ENCODE measurements at regions not wholly inside any gene's neighbourhood (a gene's known extent, or its start where the extent isn't known, plus 50 kb on each side); places are given as distances from the start of the nearest gene placed in this dataset.

- Histone ChIP-seq H3K36me3 (ENCODE audit: insufficient read depth, low read length) (no peaks in the 10 kb centered on the region), H3K27ac (ENCODE audit: low read depth, low read length) (no peak overlapping the region), H3K9ac (ENCODE audit: low read depth, low read length) (no peak overlapping the region), H3K9me3 (ENCODE audit: insufficient read depth, low read depth, low read length) (no peaks in the 10 kb centered on the region; the same call in 1 of the 2 replicates), H3K4me3 (ENCODE audit: low read length) (no peak overlapping the region), H3K4me1 (ENCODE audit: insufficient read depth, low read length) (no peaks in the 10 kb centered on the region), H3K27me3 (ENCODE audit: insufficient read depth, low read length) (no peaks in the 10 kb centered on the region)
- WGBS: 100% methylated on average over 1 of the region's 1 CpG
Observed at GRCh38 chr2:150653351-150653750, 165.9 kb upstream of the RND3 start.

GRCh38 chr2:150647943-150648342 lies 160.5 kb upstream of the RND3 start:
- 90% methylated on average over 5 of the region's 5 CpGs for WGBS
- Histone ChIP-seq H3K36me3 (ENCODE audit: insufficient read depth, low read length) (no peaks in the 10 kb centered on the region), H3K27ac (ENCODE audit: low read depth, low read length) (no peak overlapping the region)

DNA sequence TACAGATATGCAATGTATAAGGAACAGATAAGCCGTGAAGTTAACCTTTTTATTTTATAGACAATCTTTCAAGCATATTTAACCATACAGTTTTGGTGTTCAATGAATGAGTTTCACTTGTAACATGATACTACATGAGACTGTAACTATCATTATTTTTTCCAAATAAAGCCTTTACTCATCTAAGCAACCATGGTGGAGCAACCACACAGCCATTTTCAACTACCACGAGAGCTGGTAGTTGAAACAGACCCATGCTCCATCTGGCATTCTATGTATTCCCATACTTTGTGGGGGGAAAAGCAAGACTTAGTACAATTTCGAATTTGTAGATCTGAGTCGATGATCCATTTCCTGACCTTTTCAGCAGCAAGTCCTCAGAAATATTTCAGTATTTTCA lies 159.3 kb upstream of the RND3 start:
- Histone ChIP-seq H3K4me3 (ENCODE audit: low read length) (no peak overlapping the region), H3K9ac (ENCODE audit: low read depth, low read length) (no peak overlapping the region), H3K4me1 (ENCODE audit: insufficient read depth, low read length) (peaks cover 10% of the 10 kb centered on the region; the same call in 1 of the 2 replicates), H3K9me3 (ENCODE audit: insufficient read depth, low read depth, low read length) (no peaks in the 10 kb centered on the region), H3K36me3 (ENCODE audit: insufficient read depth, low read length) (no peaks in the 10 kb centered on the region), H3K27ac (ENCODE audit: low read depth, low read length) (no peak overlapping the region), H3K27me3 (ENCODE audit: insufficient read depth, low read length) (no peaks in the 10 kb centered on the region)
- WGBS: 93% methylated on average over 3 of the region's 4 CpGs

More at GRCh38 chr2:150647943-150648342, 160.5 kb upstream of the RND3 start:
- Histone ChIP-seq H3K9me3 (ENCODE audit: insufficient read depth, low read depth, low read length) (no peaks in the 10 kb centered on the region), H3K9ac (ENCODE audit: low read depth, low read length) (no peak overlapping the region), H3K4me1 (ENCODE audit: insufficient read depth, low read length) (peaks cover 10% of the 10 kb centered on the region; the same call in 1 of the 2 replicates), H3K27me3 (ENCODE audit: insufficient read depth, low read length) (no peaks in the 10 kb centered on the region), H3K4me3 (ENCODE audit: low read length) (no peak overlapping the region)

DNA sequence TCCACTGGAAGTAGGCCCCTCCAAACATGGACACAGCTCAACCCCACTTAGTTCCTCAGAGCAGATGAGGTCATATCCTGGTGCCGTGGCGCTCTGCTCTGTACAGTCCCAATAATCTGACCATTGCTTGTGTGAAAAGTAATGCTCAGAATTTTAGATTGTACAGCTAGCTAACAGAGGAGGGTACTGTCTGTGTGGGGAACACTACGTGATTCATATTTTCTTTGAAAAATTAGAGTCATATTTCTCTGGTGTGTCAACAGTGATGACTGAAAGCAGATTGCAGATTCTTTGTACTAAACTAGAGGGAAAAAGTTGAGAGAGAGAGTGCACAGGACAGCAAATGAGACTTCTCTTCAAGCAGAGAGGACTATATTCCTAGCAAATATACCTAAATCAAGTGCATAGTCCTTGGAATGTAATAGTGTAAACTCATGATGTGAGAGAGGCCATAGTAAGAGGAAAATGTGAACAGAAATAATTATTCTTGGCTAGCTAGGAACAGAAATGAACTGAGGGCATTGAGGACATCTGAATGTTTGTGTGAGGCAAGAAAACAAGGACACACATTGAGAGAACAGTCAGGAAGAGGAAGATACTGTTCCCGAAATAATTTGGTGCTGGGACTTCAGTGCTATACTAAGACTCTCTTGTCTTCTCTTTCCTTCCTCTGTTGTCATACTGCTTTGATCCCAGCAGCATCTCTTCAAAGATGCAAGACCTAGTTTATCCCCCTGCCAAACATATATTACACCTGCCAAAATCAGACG lies 157.0 kb upstream of the RND3 start:
- 75% methylated on average over 5 of the region's 5 CpGs for WGBS
- no peak overlapping the region for H3K27ac ChIP-seq (ENCODE audit: low read depth, low read length)

DNA sequence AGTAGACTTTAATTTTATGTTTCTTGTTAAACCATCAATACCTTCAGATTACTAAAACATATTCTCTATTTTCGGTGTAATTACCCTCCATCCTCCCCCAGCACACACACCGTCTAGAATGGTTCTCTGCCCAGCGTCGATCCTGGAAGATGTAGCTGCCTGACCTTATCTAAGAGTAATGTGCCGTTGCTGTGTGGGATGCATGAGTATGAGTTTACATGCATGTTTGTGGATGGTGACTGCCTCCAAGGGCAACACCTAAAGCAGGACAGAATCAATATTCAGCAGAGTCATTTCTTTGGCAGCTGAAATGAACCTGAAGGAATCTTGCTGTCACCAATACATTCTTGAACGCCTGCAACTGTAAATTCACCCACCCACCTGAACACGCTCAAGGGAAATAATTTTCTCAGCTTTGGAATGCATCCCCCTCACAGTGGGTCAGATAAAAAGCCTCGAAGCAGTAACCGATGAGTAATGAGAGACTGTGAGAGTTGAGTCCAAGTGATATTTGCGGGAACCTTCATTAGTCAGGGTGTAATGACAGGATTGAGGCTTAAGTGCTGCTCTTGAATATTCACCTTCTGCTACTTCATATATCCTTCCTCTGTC lies 155.8 kb upstream of the RND3 start:
- Histone ChIP-seq H3K27ac (ENCODE audit: low read depth, low read length) (no peak overlapping the region), H3K4me1 (ENCODE audit: insufficient read depth, low read length) (peaks cover 10% of the 10 kb centered on the region; the same call in 1 of the 2 replicates), H3K9me3 (ENCODE audit: insufficient read depth, low read depth, low read length) (no peaks in the 10 kb centered on the region), H3K36me3 (ENCODE audit: insufficient read depth, low read length) (no peaks in the 10 kb centered on the region), H3K4me3 (ENCODE audit: low read length) (no peak overlapping the region), H3K9ac (ENCODE audit: low read depth, low read length) (no peak overlapping the region), H3K27me3 (ENCODE audit: insufficient read depth, low read length) (no peaks in the 10 kb centered on the region)
- WGBS: 94% methylated on average over 10 of the region's 10 CpGs

More for the DNA sequence above, 157.0 kb upstream of the RND3 start:
- Histone ChIP-seq H3K4me1 (ENCODE audit: insufficient read depth, low read length) (peaks cover 10% of the 10 kb centered on the region; the same call in 1 of the 2 replicates), H3K36me3 (ENCODE audit: insufficient read depth, low read length) (no peaks in the 10 kb centered on the region), H3K27me3 (ENCODE audit: insufficient read depth, low read length) (no peaks in the 10 kb centered on the region), H3K4me3 (ENCODE audit: low read length) (no peak overlapping the region), H3K9me3 (ENCODE audit: insufficient read depth, low read depth, low read length) (no peaks in the 10 kb centered on the region), H3K9ac (ENCODE audit: low read depth, low read length) (no peak overlapping the region)

GRCh38 chr2:150640039-150640438 lies 152.6 kb upstream of the RND3 start:
- Histone ChIP-seq H3K36me3 (ENCODE audit: insufficient read depth, low read length) (no peaks in the 10 kb centered on the region), H3K27me3 (ENCODE audit: insufficient read depth, low read length) (no peaks in the 10 kb centered on the region), H3K4me1 (ENCODE audit: insufficient read depth, low read length) (no peaks in the 10 kb centered on the region), H3K27ac (ENCODE audit: low read depth, low read length) (no peak overlapping the region), H3K9ac (ENCODE audit: low read depth, low read length) (no peak overlapping the region), H3K9me3 (ENCODE audit: insufficient read depth, low read depth, low read length) (no peaks in the 10 kb centered on the region), H3K4me3 (ENCODE audit: low read length) (no peak overlapping the region)
- 84% methylated on average over 4 of the region's 4 CpGs for WGBS

- H3K27me3 ChIP-seq (ENCODE audit: insufficient read depth, low read length): no peaks in the 10 kb centered on the region
- H3K4me1 ChIP-seq (ENCODE audit: insufficient read depth, low read length): no peaks in the 10 kb centered on the region
- WGBS: 92% methylated on average over 2 of the region's 3 CpGs
- no peaks in the 10 kb centered on the region for H3K36me3 ChIP-seq (ENCODE audit: insufficient read depth, low read length)
- H3K4me3 ChIP-seq (ENCODE audit: low read length): no peak overlapping the region
- H3K9me3 ChIP-seq (ENCODE audit: insufficient read depth, low read depth, low read length): no peaks in the 10 kb centered on the region
- no peak overlapping the region for H3K9ac ChIP-seq (ENCODE audit: low read depth, low read length)
- H3K27ac ChIP-seq (ENCODE audit: low read depth, low read length): no peak overlapping the region
Observed at GRCh38 chr2:150639383-150639782, 151.9 kb upstream of the RND3 start.

DNA sequence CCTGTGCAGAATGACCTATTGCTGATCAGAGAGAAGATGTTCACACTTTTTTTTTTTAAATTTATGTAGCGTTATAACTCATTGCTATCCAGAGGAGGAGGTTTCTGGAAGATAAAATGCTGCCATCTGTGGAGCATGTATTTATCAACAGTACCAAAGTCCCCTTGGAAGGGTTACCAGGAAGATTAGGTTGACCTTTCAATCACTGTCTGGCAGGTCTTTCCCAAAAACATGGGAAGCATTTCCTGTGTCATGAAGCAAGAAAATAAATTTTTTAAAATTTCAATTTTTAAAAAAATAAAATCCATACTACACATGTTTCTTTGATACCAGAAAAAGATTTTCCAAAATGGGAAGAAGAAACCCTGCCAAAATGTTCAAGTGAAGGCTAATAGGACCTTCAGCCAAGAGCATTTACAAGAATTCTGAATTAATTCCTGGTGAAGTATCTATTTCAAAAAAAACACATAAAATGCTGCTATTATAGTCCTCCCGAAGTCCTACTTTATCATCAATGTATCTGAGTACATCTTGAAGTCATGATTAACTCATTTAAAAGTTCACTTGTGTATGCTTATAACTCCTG lies 143.9 kb upstream of the RND3 start:
- no peaks in the 10 kb centered on the region for H3K4me1 ChIP-seq (ENCODE audit: insufficient read depth, low read length)
- H3K36me3 ChIP-seq (ENCODE audit: insufficient read depth, low read length): no peaks in the 10 kb centered on the region
- no peaks in the 10 kb centered on the region for H3K9me3 ChIP-seq (ENCODE audit: insufficient read depth, low read depth, low read length)
- H3K27me3 ChIP-seq (ENCODE audit: insufficient read depth, low read length): no peaks in the 10 kb centered on the region
- 85% methylated on average over 2 of the region's 2 CpGs for WGBS
- no peak overlapping the region for H3K27ac ChIP-seq (ENCODE audit: low read depth, low read length)
- H3K4me3 ChIP-seq (ENCODE audit: low read length): no peak overlapping the region
- H3K9ac ChIP-seq (ENCODE audit: low read depth, low read length): no peak overlapping the region

DNA sequence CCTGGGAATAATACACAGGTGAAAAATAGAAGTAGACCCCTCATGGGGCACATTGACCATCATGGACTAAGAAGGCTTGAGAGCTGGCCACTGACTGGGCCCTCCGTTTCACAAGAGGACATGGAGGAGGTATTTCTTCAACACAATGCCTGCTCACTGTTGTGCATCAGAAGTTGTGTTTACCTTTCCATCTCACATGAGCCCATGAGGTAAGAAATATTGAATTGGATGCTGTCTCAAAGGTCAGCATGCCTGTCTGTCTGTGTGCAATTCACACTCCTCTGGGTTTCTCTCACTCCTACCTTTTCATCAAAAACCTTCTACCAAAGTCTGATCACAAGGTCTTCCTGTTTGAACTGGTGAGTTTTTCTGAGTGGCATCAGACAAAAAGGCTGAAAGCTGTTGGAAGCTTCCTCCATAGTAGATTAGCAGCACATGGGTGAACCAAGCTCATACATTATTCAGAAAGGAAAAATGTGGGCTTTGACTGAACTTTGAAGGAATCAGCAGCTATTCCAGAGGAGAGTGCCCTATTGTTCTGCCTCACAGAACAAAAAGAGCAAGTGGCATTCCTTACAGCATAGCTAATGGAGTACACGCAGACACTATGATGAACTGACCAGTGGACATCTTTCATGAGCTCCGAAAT lies 143.2 kb upstream of the RND3 start:
- Histone ChIP-seq H3K4me1 (ENCODE audit: insufficient read depth, low read length) (no peaks in the 10 kb centered on the region), H3K9ac (ENCODE audit: low read depth, low read length) (no peak overlapping the region), H3K9me3 (ENCODE audit: insufficient read depth, low read depth, low read length) (no peaks in the 10 kb centered on the region), H3K36me3 (ENCODE audit: insufficient read depth, low read length) (no peaks in the 10 kb centered on the region), H3K27ac (ENCODE audit: low read depth, low read length) (no peak overlapping the region), H3K27me3 (ENCODE audit: insufficient read depth, low read length) (no peaks in the 10 kb centered on the region), H3K4me3 (ENCODE audit: low read length) (no peak overlapping the region)
- 91% methylated on average over 3 of the region's 3 CpGs for WGBS

GRCh38 chr2:150627526-150627925 lies 140.1 kb upstream of the RND3 start:
- Histone ChIP-seq H3K9ac (ENCODE audit: low read depth, low read length) (no peak overlapping the region), H3K36me3 (ENCODE audit: insufficient read depth, low read length) (no peaks in the 10 kb centered on the region), H3K27me3 (ENCODE audit: insufficient read depth, low read length) (no peaks in the 10 kb centered on the region), H3K9me3 (ENCODE audit: insufficient read depth, low read depth, low read length) (no peaks in the 10 kb centered on the region), H3K27ac (ENCODE audit: low read depth, low read length) (no peak overlapping the region), H3K4me3 (ENCODE audit: low read length) (no peak overlapping the region), H3K4me1 (ENCODE audit: insufficient read depth, low read length) (no peaks in the 10 kb centered on the region)

DNA sequence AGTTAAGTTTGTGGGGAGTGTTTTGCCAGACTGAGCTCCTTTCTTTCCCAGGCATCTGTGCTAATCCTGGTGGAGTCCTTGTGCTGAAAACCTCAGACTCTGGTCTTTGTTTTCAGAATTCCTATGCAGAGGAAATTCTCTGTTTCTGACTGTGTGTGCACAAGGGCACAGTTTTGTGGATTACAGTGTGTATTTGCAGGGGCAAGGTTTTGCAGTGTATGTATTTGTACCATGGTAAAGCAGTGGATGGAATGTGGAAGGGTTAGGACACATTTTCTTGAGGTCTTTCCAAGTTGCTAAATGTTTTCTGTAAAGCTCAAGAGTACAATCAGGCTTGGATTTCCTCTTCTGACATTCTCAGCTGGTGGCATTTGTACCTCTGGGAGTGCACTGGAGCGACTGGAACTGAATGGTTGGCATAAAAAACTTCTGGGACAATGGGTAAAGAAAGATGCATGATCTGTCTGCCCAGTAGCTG lies 139.5 kb upstream of the RND3 start:
- no peaks in the 10 kb centered on the region for H3K36me3 ChIP-seq (ENCODE audit: insufficient read depth, low read length)
- H3K4me3 ChIP-seq (ENCODE audit: low read length): no peak overlapping the region
- no peak overlapping the region for H3K27ac ChIP-seq (ENCODE audit: low read depth, low read length)
- H3K4me1 ChIP-seq (ENCODE audit: insufficient read depth, low read length): no peaks in the 10 kb centered on the region
- no peak overlapping the region for H3K9ac ChIP-seq (ENCODE audit: low read depth, low read length)
- no peaks in the 10 kb centered on the region for H3K9me3 ChIP-seq (ENCODE audit: insufficient read depth, low read depth, low read length)
- H3K27me3 ChIP-seq (ENCODE audit: insufficient read depth, low read length): no peaks in the 10 kb centered on the region
- WGBS: 77% methylated on average over 1 of the region's 1 CpG

Measured in HUES64 (cell line).